Lung (tissue), 11 donors: ENCODE measurements at regions not wholly inside any gene's neighbourhood (a gene's known extent, or its start where the extent isn't known, plus 50 kb on each side); places are given as distances from the start of the nearest gene placed in this dataset.

Source experiments
- ATAC-seq: fragments of 200-7000 bp; cut with Tn5 transposase; one replicate; pipeline ENCODE4 v1.9.1; 2020; ENCODE audit warnings: moderate number of reproducible peaks; ENCODE audit not compliant: insufficient read depth, low FRiP score
- DNase-seq, 3 donors: peaks; one replicate each; pipeline ENCODE4 v3.0.0-alpha.2; 2013 to 2017
- H3K27ac ChIP-seq, 2 donors: one replicate each; pipeline ENCODE4 v1.5.1; 2013; ENCODE audit warnings: mild to moderate bottlenecking in 2 of 2, moderate library complexity in 2 of 2, control low read depth in 1 of 2, inconsistent platforms in 1 of 2, low read depth in 1 of 2, low read length in 1 of 2
- H3K27me3 ChIP-seq, 3 donors: one replicate each; pipeline ENCODE4 v1.5.1; 2013; ENCODE audit warnings: low read length in 2 of 3; ENCODE audit not compliant: control insufficient read depth in 3 of 3, insufficient read depth in 3 of 3
- H3K36me3 ChIP-seq, 4 donors: one replicate each; pipeline ENCODE4 v1.5.1; 2013; ENCODE audit warnings: low read length in 4 of 4, mild to moderate bottlenecking in 1 of 4, moderate library complexity in 1 of 4; ENCODE audit not compliant: control insufficient read depth in 4 of 4, insufficient read depth in 4 of 4
- H3K4me1 ChIP-seq, 5 donors: one replicate each; pipeline ENCODE4 v1.5.1; 2013; ENCODE audit warnings: low read length in 5 of 5, mild to moderate bottlenecking in 2 of 5, moderate library complexity in 1 of 5; ENCODE audit not compliant: control insufficient read depth in 5 of 5, insufficient read depth in 5 of 5
- H3K4me3 ChIP-seq: one replicate; pipeline ENCODE4 v1.5.1; 2013; ENCODE audit warnings: mild to moderate bottlenecking, control low read depth, moderate library complexity
- H3K9ac ChIP-seq, 2 donors: one replicate each; pipeline ENCODE4 v1.5.1; 2013; ENCODE audit warnings: low read length in 2 of 2, control low read depth in 1 of 2; ENCODE audit not compliant: insufficient read depth in 1 of 2
- H3K9me3 ChIP-seq, 4 donors: one replicate each; pipeline ENCODE4 v1.5.1; 2013; ENCODE audit warnings: low read length in 3 of 4, mild to moderate bottlenecking in 1 of 4, moderate library complexity in 1 of 4; ENCODE audit not compliant: control insufficient read depth in 4 of 4, insufficient read depth in 3 of 4
- WGBS, 2 donors: extraction: QIAGEN DNeasy Blood & Tissue Kit; methylation state at CpG; one replicate each; pipeline ENCODE4 v1.1.7; 2013; 5-methylcytosine and 5-hydroxymethylcytosine counted together
- TF ChIP-seq, protein P1 (sequence below): IDR thresholded peaks from 2 replicates; pipeline ENCODE4 v1.5.1; 2012; ENCODE audit warnings: mild to moderate bottlenecking; ENCODE audit errors: control extremely low read depth, extremely low read depth
- donor health status: control.
- donor health status: control.
- donor health status: Bipolar disorder and iron deficiency.
- donor health status: healthy.
- donor health status: DM: yes; HTN: yes; CAD: no.

DNA sequence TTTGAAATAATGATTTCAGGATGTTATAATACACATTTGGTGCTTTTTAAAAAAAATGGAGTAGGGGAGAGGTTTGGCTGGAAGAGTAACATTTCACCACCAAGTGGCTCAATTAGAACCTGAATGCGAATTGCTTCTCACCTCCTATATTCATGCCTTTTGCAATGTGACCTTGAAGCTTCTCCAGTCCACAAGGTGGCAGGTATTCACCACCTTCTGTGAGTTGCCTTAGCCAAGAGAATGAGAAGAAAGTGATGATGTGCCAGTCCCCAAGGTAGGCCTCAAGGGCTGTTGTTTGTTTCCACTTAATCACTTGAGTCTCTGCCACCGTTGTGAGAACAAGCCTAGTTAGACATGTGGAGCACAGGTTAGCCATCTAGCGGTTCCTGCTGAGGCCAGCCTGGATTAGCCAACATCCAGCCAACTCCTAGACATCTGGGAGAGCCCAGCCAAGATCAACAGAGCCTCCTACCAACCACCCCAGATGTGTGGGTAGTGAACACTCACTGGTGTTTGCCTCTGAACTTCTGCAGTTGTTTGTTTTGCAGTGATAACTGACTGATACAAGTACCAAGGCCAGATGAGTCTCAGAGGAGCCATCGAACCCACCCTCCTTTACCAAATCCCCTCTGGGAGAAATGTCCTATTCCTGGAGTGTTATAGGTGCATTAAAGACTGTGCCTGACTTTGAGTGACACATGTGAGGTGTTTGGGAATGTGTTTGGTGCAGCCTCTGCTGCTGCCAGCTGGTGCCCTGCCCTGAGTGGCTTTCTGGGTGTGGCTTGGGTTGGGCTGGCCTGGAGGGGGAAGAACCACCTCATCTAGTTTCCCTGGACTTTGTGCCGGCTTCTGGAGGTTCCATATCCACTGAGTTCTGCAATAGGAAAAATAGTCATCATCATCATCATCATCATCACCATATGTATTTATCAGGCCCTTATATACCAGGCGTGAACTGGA is 132.5 kb upstream of the RFLNA start:
- Histone ChIP-seq H3K4me3 (no peak overlapping the region), H3K9ac (no peak overlapping the region), H3K27me3 (no peaks in the 10 kb centered on the region), H3K36me3 (no peaks in the 10 kb centered on the region), H3K27ac (no peak overlapping the region), H3K9me3 (no peaks in the 10 kb centered on the region), H3K4me1 (peaks cover 0 to 9% (median 0%) of the 10 kb centered on the region in 5 donors)
- 83 to 89% methylated on average over 6 of the region's 6 CpGs for WGBS, 2 donors
- ATAC-seq (no peak), DNase-seq (no peak)
- TF ChIP-seq, protein P1, sequence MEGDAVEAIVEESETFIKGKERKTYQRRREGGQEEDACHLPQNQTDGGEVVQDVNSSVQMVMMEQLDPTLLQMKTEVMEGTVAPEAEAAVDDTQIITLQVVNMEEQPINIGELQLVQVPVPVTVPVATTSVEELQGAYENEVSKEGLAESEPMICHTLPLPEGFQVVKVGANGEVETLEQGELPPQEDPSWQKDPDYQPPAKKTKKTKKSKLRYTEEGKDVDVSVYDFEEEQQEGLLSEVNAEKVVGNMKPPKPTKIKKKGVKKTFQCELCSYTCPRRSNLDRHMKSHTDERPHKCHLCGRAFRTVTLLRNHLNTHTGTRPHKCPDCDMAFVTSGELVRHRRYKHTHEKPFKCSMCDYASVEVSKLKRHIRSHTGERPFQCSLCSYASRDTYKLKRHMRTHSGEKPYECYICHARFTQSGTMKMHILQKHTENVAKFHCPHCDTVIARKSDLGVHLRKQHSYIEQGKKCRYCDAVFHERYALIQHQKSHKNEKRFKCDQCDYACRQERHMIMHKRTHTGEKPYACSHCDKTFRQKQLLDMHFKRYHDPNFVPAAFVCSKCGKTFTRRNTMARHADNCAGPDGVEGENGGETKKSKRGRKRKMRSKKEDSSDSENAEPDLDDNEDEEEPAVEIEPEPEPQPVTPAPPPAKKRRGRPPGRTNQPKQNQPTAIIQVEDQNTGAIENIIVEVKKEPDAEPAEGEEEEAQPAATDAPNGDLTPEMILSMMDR = no peak

DNA sequence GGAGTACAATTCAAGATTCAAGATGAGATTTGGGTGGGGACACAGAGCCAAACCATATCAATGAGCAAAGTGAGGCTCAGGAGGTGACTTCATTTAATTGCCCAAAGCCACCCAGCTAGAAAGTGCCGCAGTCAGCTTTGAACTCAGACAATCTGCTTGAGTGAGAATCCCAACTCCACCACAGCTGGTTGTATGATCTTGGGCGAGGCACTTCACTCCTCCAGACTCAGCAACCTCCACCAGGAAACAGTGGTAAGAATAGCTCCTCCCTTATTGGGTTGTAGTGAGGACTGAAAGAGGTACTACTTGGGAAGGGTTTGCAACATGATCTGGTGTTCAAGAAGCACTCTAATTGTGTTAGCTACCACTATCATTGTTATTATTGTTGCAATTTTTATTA is 129.2 kb upstream of the RFLNA start:
- no peak overlapping the region for H3K27ac ChIP-seq
- no peaks in the 10 kb centered on the region for H3K36me3 ChIP-seq
- no peaks in the 10 kb centered on the region for H3K4me1 ChIP-seq
- 83 to 88% methylated on average over 2 of the region's 2 CpGs for WGBS, 2 donors
- no peak overlapping the region for H3K9ac ChIP-seq
- H3K4me3 ChIP-seq = no peak overlapping the region
- peaks cover 0 to 4% (median 0%) of the 10 kb centered on the region in 4 donors for H3K9me3 ChIP-seq
- TF ChIP-seq, protein P1 = no peak
- DNase-seq = no peak
- H3K27me3 ChIP-seq = no peaks in the 10 kb centered on the region
- no peak for ATAC-seq

DNA sequence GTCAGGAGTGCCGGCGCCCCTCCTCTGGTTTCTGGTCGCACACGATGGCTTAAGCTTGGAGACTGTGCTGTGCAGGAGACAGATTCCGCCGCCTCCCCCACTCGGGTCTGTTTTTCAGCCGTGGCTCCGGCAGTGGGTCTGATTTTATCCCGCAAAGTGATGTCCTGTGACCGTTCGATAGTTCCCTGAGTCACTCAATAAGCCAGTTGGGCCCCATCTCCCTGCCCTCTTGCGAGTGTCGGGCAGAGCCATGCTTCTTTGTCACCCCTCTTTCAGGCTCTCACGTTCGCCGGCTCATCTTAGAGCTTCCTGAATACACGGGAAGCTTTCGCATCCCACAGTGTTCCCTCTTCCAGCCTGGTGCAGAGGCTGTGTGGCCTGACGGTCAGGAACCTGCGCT is 127.8 kb upstream of the RFLNA start:
- Histone ChIP-seq H3K27me3 (no peaks in the 10 kb centered on the region), H3K27ac (no peak overlapping the region), H3K36me3 (no peaks in the 10 kb centered on the region), H3K4me3 (no peak overlapping the region), H3K4me1 (peaks cover 0 to 5% (median 0%) of the 10 kb centered on the region in 5 donors), H3K9me3 (peaks cover 0 to 4% (median 0%) of the 10 kb centered on the region in 4 donors), H3K9ac (no peak overlapping the region)
- DNase-seq (no peak), ATAC-seq (no peak)
- 89 to 93% methylated on average over 21 of the region's 21 CpGs for WGBS, 2 donors
- TF ChIP-seq, protein P1 = no peak
